Neural progenitor cell (in vitro differentiated cells): ENCODE measurements at regions not wholly inside any gene's neighbourhood (a gene's known extent, or its start where the extent isn't known, plus 50 kb on each side); places are given as distances from the start of the nearest gene placed in this dataset.

Experiments
- DNase-seq: peaks from one replicate; pipeline ENCODE4 v3.0.0-alpha.2; 2016; ENCODE audit warnings: low spot score
- H2AFZ ChIP-seq: fragments of 200-600 bp; sonication (generic); replicated peaks from 2 replicates; pipeline ENCODE4 v1.6.1; 2016; ENCODE audit warnings: antibody characterized with exemption
- H3F3A ChIP-seq: fragments of 200-600 bp; sonication (generic); 2 replicates; pipeline ENCODE4 v1.6.1; 2016; ENCODE audit warnings: antibody characterized with exemption, low read depth
- H3K27ac ChIP-seq: fragments of 200-600 bp; sonication (generic); 2 replicates; pipeline ENCODE4 v1.5.1; 2016; ENCODE audit warnings: mild to moderate bottlenecking
- H3K27me3 ChIP-seq: fragments of 200-600 bp; sonication (generic); 2 replicates; pipeline ENCODE4 v1.6.1; 2016; ENCODE audit warnings: mild to moderate bottlenecking, moderate library complexity
- H3K36me3 ChIP-seq: fragments of 200-600 bp; sonication (generic); 2 replicates; pipeline ENCODE4 v1.5.1; 2016
- H3K4me1 ChIP-seq: fragments of 200-600 bp; sonication (generic); 2 replicates; pipeline ENCODE4 v1.6.1; 2016; ENCODE audit warnings: mixed run types
- H3K4me2 ChIP-seq: fragments of 200-600 bp; sonication (generic); 2 replicates; pipeline ENCODE4 v1.6.1; 2016
- H3K4me3 ChIP-seq: fragments of 200-600 bp; sonication (generic); 2 replicates; pipeline ENCODE4 v1.5.1; 2016
- H3K79me2 ChIP-seq: fragments of 200-600 bp; sonication (generic); 2 replicates; pipeline ENCODE4 v1.6.1; 2016; ENCODE audit warnings: low read depth
- H3K9ac ChIP-seq: fragments of 200-600 bp; sonication (generic); 2 replicates; pipeline ENCODE4 v1.6.1; 2016
- H3K9me3 ChIP-seq: fragments of 200-600 bp; sonication (generic); 2 replicates; pipeline ENCODE4 v1.5.1; 2016; ENCODE audit warnings: low read depth
- H4K20me1 ChIP-seq: fragments of 200-600 bp; sonication (generic); 2 replicates; pipeline ENCODE4 v1.6.1; 2016; ENCODE audit warnings: low read depth
- H3K27ac Mint-ChIP-seq: 3 replicates; pipeline ENCODE4 v1.8.0; 2021; ENCODE audit warnings: mixed read lengths
- H3K27me3 Mint-ChIP-seq: 2 replicates; pipeline ENCODE4 v1.8.0; 2022; ENCODE audit warnings: low read depth, mild to moderate bottlenecking, inconsistent platforms, moderate library complexity, mixed read lengths; ENCODE audit not compliant: insufficient read depth
- H3K36me3 Mint-ChIP-seq: 3 replicates; pipeline ENCODE4 v1.8.0; 2021; ENCODE audit warnings: mixed read lengths
- H3K4me1 Mint-ChIP-seq: 3 replicates; pipeline ENCODE4 v1.8.0; 2021; ENCODE audit warnings: mixed read lengths
- H3K4me3 Mint-ChIP-seq: 3 replicates; pipeline ENCODE4 v1.8.0; 2021; ENCODE audit warnings: mild to moderate bottlenecking, moderate library complexity, mixed read lengths
- H3K9me3 Mint-ChIP-seq: 3 replicates; pipeline ENCODE4 v1.8.0; 2020; ENCODE audit warnings: mixed read lengths
- CTCF ChIP-seq: fragments of 200-600 bp; sonication (generic); IDR thresholded peaks from 2 replicates; pipeline ENCODE4 v1.5.1; 2017; ENCODE audit warnings: antibody characterized with exemption, mild to moderate bottlenecking
- EZH2 ChIP-seq: fragments of 200-600 bp; sonication (generic); IDR thresholded peaks from 2 replicates; pipeline ENCODE4 v1.6.1; 2017; ENCODE audit warnings: antibody characterized with exemption, mild to moderate bottlenecking, moderate library complexity
- EZH2phosphoT487 ChIP-seq: fragments of 200-600 bp; sonication (generic); IDR thresholded peaks from 2 replicates; pipeline ENCODE4 v1.6.1; 2017; ENCODE audit warnings: antibody characterized with exemption

GRCh38 chrX:11968991-11969390, 169.3 kb upstream of the FRMPD4 start:
- Mint-ChIP-seq H3K36me3 (no peaks in the 10 kb centered on the region), H3K9me3 (peaks cover 2% of the 10 kb centered on the region), H3K4me3 (no peak overlapping the region), H3K27me3 (no peaks in the 10 kb centered on the region), H3K27ac (no peak overlapping the region), H3K4me1 (peaks cover 5% of the 10 kb centered on the region)
- Histone ChIP-seq H3K4me3 (no peak overlapping the region), H3K36me3 (no peaks in the 10 kb centered on the region), H3K4me2 (no peak overlapping the region), H4K20me1 (no peaks in the 10 kb centered on the region), H2AFZ (no peak overlapping the region), H3F3A (no peaks in the 10 kb centered on the region), H3K4me1 (no peaks in the 10 kb centered on the region), H3K27me3 (no peaks in the 10 kb centered on the region), H3K27ac (no peak overlapping the region), H3K9me3 (no peaks in the 10 kb centered on the region), H3K9ac (no peak overlapping the region), H3K79me2 (no peaks in the 10 kb centered on the region)
- TF ChIP-seq CTCF (no peak), EZH2 (no peak), EZH2phosphoT487 (no peak)
- no peak for DNase-seq

GRCh38 chrX:11970578-11971359, 167.5 kb upstream of the FRMPD4 start:
- Histone ChIP-seq H3K27ac (no peak overlapping the region), H3K9ac (no peak overlapping the region), H3K27me3 (no peaks in the 10 kb centered on the region), H3K79me2 (no peaks in the 10 kb centered on the region), H3K36me3 (no peaks in the 10 kb centered on the region), H3F3A (no peaks in the 10 kb centered on the region), H3K4me3 (no peak overlapping the region), H3K4me1 (no peaks in the 10 kb centered on the region), H4K20me1 (no peaks in the 10 kb centered on the region), H3K4me2 (no peak overlapping the region), H3K9me3 (no peaks in the 10 kb centered on the region), H2AFZ (no peak overlapping the region)
- TF ChIP-seq EZH2phosphoT487 (no peak), CTCF (no peak), EZH2 (no peak)
- Mint-ChIP-seq H3K36me3 (no peaks in the 10 kb centered on the region), H3K4me1 (peaks cover 5% of the 10 kb centered on the region), H3K9me3 (peaks cover 2% of the 10 kb centered on the region), H3K27ac (no peak overlapping the region), H3K27me3 (no peaks in the 10 kb centered on the region), H3K4me3 (no peak overlapping the region)
- no peak for DNase-seq

- no peak for DNase-seq
- Histone ChIP-seq H3K9ac (no peak overlapping the region), H3F3A (no peaks in the 10 kb centered on the region), H3K4me1 (no peaks in the 10 kb centered on the region), H3K4me3 (no peak overlapping the region), H4K20me1 (no peaks in the 10 kb centered on the region), H3K36me3 (no peaks in the 10 kb centered on the region), H3K9me3 (no peaks in the 10 kb centered on the region), H2AFZ (no peak overlapping the region), H3K79me2 (no peaks in the 10 kb centered on the region), H3K27ac (no peak overlapping the region), H3K27me3 (no peaks in the 10 kb centered on the region), H3K4me2 (no peak overlapping the region)
- H3K36me3 Mint-ChIP-seq: no peaks in the 10 kb centered on the region
- no peaks in the 10 kb centered on the region for H3K27me3 Mint-ChIP-seq
- H3K9me3 Mint-ChIP-seq: no peaks in the 10 kb centered on the region
- H3K27ac Mint-ChIP-seq: no peak overlapping the region
- TF ChIP-seq EZH2 (no peak), EZH2phosphoT487 (no peak), CTCF (no peak)
- H3K4me1 Mint-ChIP-seq: peaks cover 3% of the 10 kb centered on the region
- no peak overlapping the region for H3K4me3 Mint-ChIP-seq
Observed at GRCh38 chrX:11976663-11977062, 161.6 kb upstream of the FRMPD4 start.
